Amniotic epithelial cell (primary cell): ENCODE measurements at regions not wholly inside any gene's neighbourhood (a gene's known extent, or its start where the extent isn't known, plus 50 kb on each side); places are given as distances from the start of the nearest gene placed in this dataset.

Source experiments
- DNase-seq: peaks from one replicate; pipeline ENCODE4 v3.0.0-alpha.2; 2010; ENCODE audit warnings: low read depth

- DNase-seq: no peak
Measured at GRCh38 chr9:91023741-91024140, 222.1 kb downstream of the SYK start.

GRCh38 chr9:91024841-91025240, 223.2 kb downstream of the SYK start:
- DNase-seq: no peak

GRCh38 chr9:91025856-91026255, 224.2 kb downstream of the SYK start:
- no peak for DNase-seq

GRCh38 chr9:91026266-91026665, 224.6 kb downstream of the SYK start:
- DNase-seq: no peak

GRCh38 chr9:91027005-91027404, 225.4 kb downstream of the SYK start:
- no peak for DNase-seq

- no peak for DNase-seq
Measured at GRCh38 chr9:91028166-91028827, 226.7 kb downstream of the SYK start.

- DNase-seq: no peak
Measured at GRCh38 chr9:91029650-91030361, 228.2 kb downstream of the SYK start.

GRCh38 chr9:91032121-91032531, 230.5 kb downstream of the SYK start:
- peak; percentile 33 for DNase-seq

GRCh38 chr9:91033270-91033669, 231.7 kb downstream of the SYK start:
- no peak for DNase-seq

GRCh38 chr9:91033797-91034196, 232.2 kb downstream of the SYK start:
- no peak for DNase-seq

GRCh38 chr9:91034521-91034920, 232.9 kb downstream of the SYK start:
- no peak for DNase-seq

GRCh38 chr9:91034976-91035824, 233.6 kb downstream of the SYK start:
- no peak for DNase-seq

- no peak for DNase-seq
Measured at GRCh38 chr9:91035825-91036208, 234.2 kb downstream of the SYK start.

- DNase-seq: no peak
Measured at GRCh38 chr9:91036356-91036755, 234.7 kb downstream of the SYK start.

GRCh38 chr9:91036826-91037510, 235.3 kb downstream of the SYK start:
- DNase-seq: peak; percentile 93

GRCh38 chr9:91037511-91038482, 236.2 kb downstream of the SYK start:
- peak; percentile 82 for DNase-seq

- no peak for DNase-seq
Measured at GRCh38 chr9:91038483-91039124, 237.0 kb downstream of the SYK start.

GRCh38 chr9:91039125-91039834, 237.7 kb downstream of the SYK start:
- DNase-seq: no peak

- no peak for DNase-seq
Measured at GRCh38 chr9:91039835-91040140, 238.2 kb downstream of the SYK start.
